IPS-15b (cell line): ENCODE measurements at regions not wholly inside any gene's neighbourhood (a gene's known extent, or its start where the extent isn't known, plus 50 kb on each side); places are given as distances from the start of the nearest gene placed in this dataset.

Source experiments
- H3K27me3 ChIP-seq: one replicate; pipeline ENCODE4 v1.6.1; 2013; ENCODE audit warnings: low read length; ENCODE audit not compliant: control insufficient read depth, insufficient read depth
- H3K36me3 ChIP-seq: one replicate; pipeline ENCODE4 v1.6.1; 2013; ENCODE audit warnings: low read length; ENCODE audit not compliant: control insufficient read depth, insufficient read depth
- H3K4me1 ChIP-seq: one replicate; pipeline ENCODE4 v1.6.1; 2013; ENCODE audit warnings: mild to moderate bottlenecking, low read length; ENCODE audit not compliant: control insufficient read depth, insufficient read depth
- H3K4me3 ChIP-seq: one replicate; pipeline ENCODE4 v1.5.1; 2013; ENCODE audit warnings: low read depth, low read length
- H3K9ac ChIP-seq: one replicate; pipeline ENCODE4 v1.6.1; 2013; ENCODE audit warnings: low read depth, mild to moderate bottlenecking, low read length
- H3K9me3 ChIP-seq: one replicate; pipeline ENCODE4 v1.6.1; 2013; ENCODE audit warnings: mild to moderate bottlenecking, low read length; ENCODE audit not compliant: control insufficient read depth, insufficient read depth

- Histone ChIP-seq H3K9me3 (no peaks in the 10 kb centered on the region), H3K36me3 (no peaks in the 10 kb centered on the region), H3K4me1 (peaks cover 13% of the 10 kb centered on the region), H3K4me3 (no peak overlapping the region), H3K9ac (no peak overlapping the region), H3K27me3 (peaks cover 35% of the 10 kb centered on the region)
Measured at GRCh38 chr17:77697480-77698400, 260.8 kb upstream of the TNRC6C start.

- no peak overlapping the region for H3K4me3 ChIP-seq
- H3K27me3 ChIP-seq = peaks cover 28% of the 10 kb centered on the region
- H3K36me3 ChIP-seq = no peaks in the 10 kb centered on the region
- H3K9me3 ChIP-seq = peaks cover 2% of the 10 kb centered on the region
- H3K9ac ChIP-seq = no peak overlapping the region
- H3K4me1 ChIP-seq = peaks cover 8% of the 10 kb centered on the region
Measured at GRCh38 chr17:77698903-77699623, 259.4 kb upstream of the TNRC6C start.

- H3K27me3 ChIP-seq = peaks cover 16% of the 10 kb centered on the region
- H3K36me3 ChIP-seq = no peaks in the 10 kb centered on the region
- peaks cover 8% of the 10 kb centered on the region for H3K4me1 ChIP-seq
Measured at GRCh38 chr17:77700165-77700881, 258.2 kb upstream of the TNRC6C start.

GRCh38 chr17:77701996-77702395 is 256.5 kb upstream of the TNRC6C start:
- Histone ChIP-seq H3K9ac (no peak overlapping the region), H3K36me3 (no peaks in the 10 kb centered on the region), H3K27me3 (peaks cover 5% of the 10 kb centered on the region), H3K4me3 (no peak overlapping the region), H3K9me3 (peaks cover 5% of the 10 kb centered on the region), H3K4me1 (peaks cover 2% of the 10 kb centered on the region)

More at GRCh38 chr17:77700165-77700881, 258.2 kb upstream of the TNRC6C start:
- H3K4me3 ChIP-seq = no peak overlapping the region
- peaks cover 5% of the 10 kb centered on the region for H3K9me3 ChIP-seq
- no peak overlapping the region for H3K9ac ChIP-seq

GRCh38 chr17:77704048-77704815 is 254.3 kb upstream of the TNRC6C start:
- Histone ChIP-seq H3K9ac (no peak overlapping the region), H3K4me1 (no peaks in the 10 kb centered on the region), H3K27me3 (no peaks in the 10 kb centered on the region), H3K4me3 (no peak overlapping the region), H3K9me3 (peaks cover 5% of the 10 kb centered on the region), H3K36me3 (no peaks in the 10 kb centered on the region)

GRCh38 chr17:77706938-77707337 is 251.6 kb upstream of the TNRC6C start:
- Histone ChIP-seq H3K9me3 (peaks cover 5% of the 10 kb centered on the region), H3K36me3 (no peaks in the 10 kb centered on the region), H3K4me3 (no peak overlapping the region), H3K4me1 (peaks cover 5% of the 10 kb centered on the region), H3K9ac (no peak overlapping the region), H3K27me3 (peaks cover 9% of the 10 kb centered on the region)

- no peaks in the 10 kb centered on the region for H3K36me3 ChIP-seq
- peaks cover 5% of the 10 kb centered on the region for H3K9me3 ChIP-seq
- peaks cover 5% of the 10 kb centered on the region for H3K4me1 ChIP-seq
- H3K4me3 ChIP-seq = no peak overlapping the region
- H3K27me3 ChIP-seq = peaks cover 9% of the 10 kb centered on the region
- H3K9ac ChIP-seq = no peak overlapping the region
Measured at GRCh38 chr17:77707546-77707945, 251.0 kb upstream of the TNRC6C start.

- peaks cover 5% of the 10 kb centered on the region for H3K4me1 ChIP-seq
- no peaks in the 10 kb centered on the region for H3K36me3 ChIP-seq
- no peak overlapping the region for H3K4me3 ChIP-seq
- H3K9me3 ChIP-seq = peaks cover 5% of the 10 kb centered on the region
- no peak overlapping the region for H3K9ac ChIP-seq
- H3K27me3 ChIP-seq = peaks cover 9% of the 10 kb centered on the region
Measured at GRCh38 chr17:77708049-77708448, 250.5 kb upstream of the TNRC6C start.

GRCh38 chr17:77708936-77709335 is 249.6 kb upstream of the TNRC6C start:
- H3K4me1 ChIP-seq = peaks cover 5% of the 10 kb centered on the region
- peaks cover 9% of the 10 kb centered on the region for H3K27me3 ChIP-seq
- no peaks in the 10 kb centered on the region for H3K36me3 ChIP-seq
- no peak overlapping the region for H3K9ac ChIP-seq
- no peak overlapping the region for H3K4me3 ChIP-seq
- peaks cover 4% of the 10 kb centered on the region for H3K9me3 ChIP-seq

- no peaks in the 10 kb centered on the region for H3K9me3 ChIP-seq
- H3K36me3 ChIP-seq = no peaks in the 10 kb centered on the region
- H3K27me3 ChIP-seq = peaks cover 9% of the 10 kb centered on the region
- no peak overlapping the region for H3K9ac ChIP-seq
- no peak overlapping the region for H3K4me3 ChIP-seq
- H3K4me1 ChIP-seq = peaks cover 5% of the 10 kb centered on the region
Measured at GRCh38 chr17:77709594-77709993, 248.9 kb upstream of the TNRC6C start.

- Histone ChIP-seq H3K9me3 (no peaks in the 10 kb centered on the region), H3K27me3 (peaks cover 9% of the 10 kb centered on the region), H3K36me3 (no peaks in the 10 kb centered on the region), H3K4me1 (peaks cover 5% of the 10 kb centered on the region), H3K4me3 (no peak overlapping the region), H3K9ac (no peak overlapping the region)
Measured at GRCh38 chr17:77712578-77712977, 245.9 kb upstream of the TNRC6C start.
